GM18858 (cell line): ENCODE measurements at regions not wholly inside any gene's neighbourhood (a gene's known extent, or its start where the extent isn't known, plus 50 kb on each side); places are given as distances from the start of the nearest gene placed in this dataset.

ENCODE experiments used
- ATAC-seq: cut with Tn5 transposase; IDR thresholded peaks from one replicate; pipeline ENCODE4 v1.9.1; 2021; ENCODE audit not compliant: unreplicated experiment

DNA sequence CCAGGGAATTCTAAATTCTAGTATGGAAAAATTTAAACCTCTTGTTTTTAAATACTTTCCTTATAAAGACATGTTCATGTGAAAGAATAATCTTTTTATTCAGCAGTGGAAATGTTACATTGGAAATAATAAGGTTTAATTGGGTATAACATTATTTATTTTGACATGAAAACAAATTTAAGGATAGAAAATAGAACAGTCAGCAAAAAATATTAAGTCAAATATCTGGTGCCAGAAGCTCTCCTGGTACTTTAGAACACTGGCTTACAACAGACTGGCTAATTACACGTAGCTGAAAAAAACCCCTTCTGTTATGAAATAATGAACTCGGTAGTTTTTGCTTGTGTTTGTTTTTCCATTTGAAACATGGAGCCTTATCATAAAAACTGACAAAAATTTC, 447.9 kb downstream of the DSEL start:
- no peak for ATAC-seq

DNA sequence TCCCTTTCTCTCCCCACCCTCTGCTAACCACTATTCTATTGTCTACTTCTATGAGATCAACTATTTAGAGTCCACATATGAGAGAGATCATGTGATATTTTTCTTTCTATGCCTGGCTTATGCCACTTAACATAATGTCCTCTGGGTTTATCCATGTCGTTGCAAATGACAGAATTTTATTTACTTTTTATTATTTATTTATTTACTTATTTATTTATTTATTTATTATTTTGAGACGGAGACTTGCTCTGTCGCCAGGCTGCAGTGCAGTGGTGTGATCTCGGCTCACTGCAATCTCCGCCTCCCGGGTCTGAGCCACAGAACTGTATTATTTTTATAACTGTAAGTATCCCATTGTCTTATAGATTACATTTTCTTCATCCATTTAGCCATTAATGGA, 443.4 kb upstream of the CDH19 start:
- ATAC-seq: no peak

DNA sequence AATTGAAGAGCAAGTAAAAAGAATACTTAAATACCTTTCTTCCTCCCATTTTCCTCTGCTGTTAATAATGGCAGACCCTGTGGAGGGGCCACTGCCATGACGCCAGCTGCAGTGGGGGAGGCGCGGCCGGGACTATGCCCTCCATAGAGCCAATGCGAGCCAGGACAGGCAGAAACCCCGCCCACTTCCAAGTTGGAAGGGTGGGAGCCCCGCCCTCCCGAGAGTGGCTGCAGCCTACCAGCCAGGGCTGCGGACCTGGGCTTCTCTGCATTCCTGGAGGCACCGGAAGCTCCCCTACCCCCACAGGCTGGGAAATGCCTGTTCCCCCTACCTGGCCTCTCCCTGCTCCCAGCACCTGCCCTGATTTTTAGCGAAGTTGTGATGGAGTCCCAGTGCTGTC, 439.4 kb upstream of the CDH19 start:
- no peak for ATAC-seq

DNA sequence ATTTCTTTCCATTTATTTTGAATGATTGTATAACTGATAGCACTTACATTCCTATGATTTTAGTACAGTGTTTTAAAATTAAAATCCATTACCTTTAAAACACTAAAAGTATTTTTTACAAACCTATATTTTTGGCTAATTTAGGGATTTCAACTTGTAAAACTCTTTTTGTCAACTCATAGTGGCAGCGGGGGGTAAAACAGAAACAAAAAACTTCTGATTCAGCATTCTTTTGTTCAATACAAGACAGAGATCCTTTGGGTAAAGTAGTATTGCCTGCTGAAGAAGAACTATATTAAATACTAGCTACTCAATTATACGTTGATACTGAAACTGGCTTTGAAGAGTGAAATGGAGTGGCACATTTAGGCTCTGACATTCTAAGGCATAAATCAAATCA, 437.4 kb upstream of the CDH19 start:
- no peak for ATAC-seq

DNA sequence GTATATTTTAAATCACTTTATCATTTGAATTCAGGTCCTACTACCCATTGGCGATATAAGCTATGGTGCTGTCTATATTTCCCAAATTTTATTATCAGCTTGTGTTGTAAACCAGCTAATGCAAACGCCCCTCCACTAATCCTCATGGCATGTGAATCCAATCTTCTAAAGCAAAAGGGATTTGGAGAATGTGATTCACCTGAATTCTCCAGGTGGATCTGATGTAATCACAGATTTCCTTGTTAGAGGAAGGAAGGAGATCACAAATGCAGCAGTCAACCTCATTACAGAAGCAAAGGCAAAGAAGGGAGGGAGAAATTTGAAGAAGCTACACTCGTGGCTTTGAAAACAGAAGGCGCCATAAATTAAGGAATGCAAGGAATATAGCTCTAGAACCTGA, 431.1 kb upstream of the CDH19 start:
- ATAC-seq: no peak

DNA sequence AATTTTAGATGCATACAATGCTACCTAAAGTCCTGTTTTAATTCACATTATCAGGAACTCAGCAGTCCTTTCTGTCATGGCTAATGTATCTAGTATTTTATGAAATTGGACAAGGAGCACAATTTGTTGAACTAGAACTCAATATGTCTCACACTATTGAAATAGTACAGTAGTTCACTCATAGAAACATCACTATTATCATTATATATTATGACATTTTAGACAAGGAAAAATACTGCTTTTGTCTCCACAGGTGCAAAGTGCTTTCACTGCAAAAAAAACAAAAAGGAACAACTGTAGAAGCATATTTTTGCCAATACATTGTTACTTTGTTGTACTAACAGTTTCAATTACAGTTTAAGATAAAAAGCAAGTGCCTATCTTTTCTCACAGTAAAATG, 419.2 kb upstream of the CDH19 start:
- no peak for ATAC-seq

DNA sequence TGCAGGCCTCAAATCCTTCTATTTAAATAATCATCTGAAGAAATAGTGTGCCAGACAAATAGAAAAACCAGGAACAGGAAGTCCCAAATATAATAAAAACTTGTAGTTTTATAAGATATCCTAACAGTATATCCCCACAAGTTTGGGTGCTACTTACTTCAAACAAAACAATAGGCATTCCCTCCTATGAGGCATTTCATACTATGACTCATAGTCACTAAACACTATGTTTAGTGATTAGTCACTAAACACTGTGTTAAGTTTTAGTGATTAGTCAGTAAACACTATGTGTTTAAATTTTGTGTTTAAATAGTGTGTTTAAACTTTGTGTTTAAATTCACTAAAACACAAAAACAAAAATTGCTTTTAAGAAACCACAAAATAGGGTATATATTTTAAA, 407.0 kb upstream of the CDH19 start:
- no peak for ATAC-seq

DNA sequence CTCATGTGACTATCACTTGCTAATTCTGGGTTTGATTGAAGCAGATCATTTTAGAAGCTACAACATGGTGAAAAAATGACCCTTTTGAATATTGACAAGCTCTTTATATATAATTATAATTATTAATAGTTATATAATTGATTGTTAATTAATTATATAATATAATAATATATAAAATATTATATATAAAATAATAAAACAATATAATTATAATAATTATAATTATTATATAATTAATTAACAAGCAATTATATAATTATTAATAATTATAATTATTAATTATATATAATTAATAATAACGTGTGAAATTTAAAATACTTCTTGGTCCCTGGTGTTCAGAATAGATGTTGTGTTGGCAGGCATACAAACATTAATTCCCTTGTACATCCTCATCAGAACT, 404.1 kb upstream of the CDH19 start:
- ATAC-seq: no peak

DNA sequence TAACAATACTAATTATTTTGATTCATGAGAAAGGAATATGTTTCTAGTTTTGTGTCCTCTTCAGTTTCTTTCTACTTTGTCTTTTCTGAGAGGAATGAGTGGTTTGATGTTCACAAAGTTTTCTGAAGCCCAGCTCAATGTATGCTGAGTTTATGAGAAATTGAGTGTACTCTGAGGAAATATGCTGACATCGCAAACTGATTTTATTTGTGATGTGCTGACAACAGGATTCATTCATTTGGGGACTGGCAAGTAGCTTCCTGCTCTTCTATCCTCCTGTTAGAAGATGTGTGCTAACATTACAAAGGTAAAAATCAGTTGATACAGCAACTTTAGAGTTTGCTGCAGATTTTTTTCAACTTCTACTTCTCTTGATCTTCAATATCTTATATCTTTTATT, 403.2 kb upstream of the CDH19 start:
- ATAC-seq: no peak

DNA sequence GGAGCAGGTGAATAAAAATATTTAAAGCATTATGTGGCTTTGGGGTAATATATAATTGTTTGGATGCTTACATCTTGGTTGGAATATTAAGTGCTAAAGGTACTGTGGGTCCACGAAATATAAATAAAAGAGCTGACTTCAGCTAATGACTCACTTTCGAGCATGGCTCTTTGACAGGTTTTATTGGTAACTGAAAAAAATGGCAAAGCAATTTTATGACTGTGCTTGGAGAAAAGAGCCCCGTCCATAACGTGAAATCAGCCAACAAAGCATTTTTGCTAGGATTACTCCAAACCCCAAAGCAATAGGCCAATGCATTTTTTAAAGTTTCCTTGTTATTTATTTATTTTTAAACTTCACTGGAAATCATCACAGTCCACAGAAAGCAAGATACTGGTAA, 397.2 kb upstream of the CDH19 start:
- ATAC-seq: no peak

DNA sequence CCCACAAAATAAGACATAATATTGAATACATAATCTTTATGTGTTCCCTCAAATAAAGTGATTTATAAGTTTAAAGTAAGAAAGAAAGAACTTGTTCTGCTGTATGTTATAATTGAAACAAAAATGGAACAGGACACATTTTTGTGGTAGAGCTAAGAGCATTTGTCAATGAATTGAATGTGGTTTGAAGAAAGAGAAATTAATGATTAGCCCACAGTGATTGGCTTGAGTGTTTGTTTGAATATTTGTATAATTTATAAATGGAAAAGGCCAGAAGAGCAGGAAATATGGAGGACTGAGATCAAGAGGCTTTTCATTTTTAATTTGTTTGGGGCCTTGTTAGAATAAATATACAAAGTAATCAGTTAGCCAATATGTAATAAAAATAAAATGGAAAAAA, 395.1 kb upstream of the CDH19 start:
- no peak for ATAC-seq

DNA sequence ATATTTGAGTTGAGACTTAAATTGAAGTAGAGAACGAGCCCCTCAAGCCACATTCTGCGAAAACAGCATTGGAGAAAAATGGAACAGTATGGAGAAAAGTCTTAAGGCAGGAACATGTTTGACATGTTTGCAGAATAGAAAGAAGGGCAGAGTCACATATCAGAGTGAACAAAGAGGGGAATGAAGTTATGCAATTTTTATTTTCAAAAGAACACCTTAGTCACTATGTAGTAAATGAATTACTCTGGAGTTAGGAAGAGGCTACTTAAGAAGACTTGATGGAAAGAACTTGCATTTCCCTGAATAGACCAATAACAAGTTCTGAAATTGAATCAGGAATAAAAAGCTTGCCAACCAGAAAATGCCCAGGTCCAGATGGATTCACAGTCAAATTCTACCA, 391.4 kb upstream of the CDH19 start:
- ATAC-seq: no peak

DNA sequence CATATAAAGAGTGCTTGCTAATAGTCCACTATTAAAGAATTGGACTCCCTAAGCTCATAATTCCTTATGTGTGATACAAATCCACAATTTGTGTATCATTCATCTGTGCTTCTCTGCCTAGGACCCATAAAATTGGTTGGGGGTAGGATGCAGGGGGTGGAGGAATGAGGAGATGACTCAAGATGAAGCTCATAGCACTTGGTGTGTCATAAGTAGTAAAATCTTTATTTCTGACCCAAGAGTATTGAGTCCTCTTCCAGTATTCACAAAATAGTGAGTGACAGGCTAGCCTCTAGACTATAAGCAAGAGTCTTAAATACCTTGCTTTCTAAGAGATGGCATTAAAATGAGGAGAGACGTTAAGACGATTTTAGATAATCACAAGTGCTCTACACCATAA, 390.9 kb upstream of the CDH19 start:
- no peak for ATAC-seq

DNA sequence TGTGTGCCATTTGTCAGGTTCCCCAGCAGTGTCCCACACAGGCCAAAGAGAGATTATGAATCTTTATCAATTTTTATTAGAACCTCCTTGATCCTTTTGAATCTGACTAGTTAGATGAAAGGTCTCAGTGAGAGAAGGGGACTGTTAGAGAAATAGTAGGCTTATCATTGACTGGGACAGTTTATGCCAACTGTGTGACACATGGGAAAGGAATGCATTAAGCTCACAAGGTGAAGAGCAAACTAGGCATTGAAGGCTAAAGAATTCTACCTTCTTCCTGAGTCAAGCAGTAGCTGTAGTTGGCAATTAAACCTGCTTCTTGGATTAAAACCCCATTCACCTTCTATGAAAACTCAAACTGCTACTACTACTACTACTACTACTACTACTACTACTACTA, 389.6 kb upstream of the CDH19 start:
- ATAC-seq: no peak

DNA sequence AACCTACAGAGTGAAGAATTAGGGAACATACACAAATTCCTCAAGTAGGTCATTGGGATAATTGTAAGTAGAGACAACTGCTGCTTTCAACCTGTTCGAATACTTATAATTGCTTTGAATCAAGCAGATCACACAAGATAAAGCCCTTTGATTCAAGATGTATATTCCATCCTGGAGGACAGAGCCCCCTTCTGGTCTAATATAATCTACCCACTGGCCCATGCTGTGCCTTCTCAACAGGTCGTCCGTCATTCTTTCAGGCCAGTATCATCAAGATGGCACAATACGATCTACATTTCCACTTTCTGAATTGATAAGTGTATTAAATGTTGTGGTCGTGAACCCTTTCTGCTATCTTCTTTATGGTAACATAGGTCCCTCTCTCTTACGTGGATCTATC, 387.0 kb upstream of the CDH19 start:
- no peak for ATAC-seq

DNA sequence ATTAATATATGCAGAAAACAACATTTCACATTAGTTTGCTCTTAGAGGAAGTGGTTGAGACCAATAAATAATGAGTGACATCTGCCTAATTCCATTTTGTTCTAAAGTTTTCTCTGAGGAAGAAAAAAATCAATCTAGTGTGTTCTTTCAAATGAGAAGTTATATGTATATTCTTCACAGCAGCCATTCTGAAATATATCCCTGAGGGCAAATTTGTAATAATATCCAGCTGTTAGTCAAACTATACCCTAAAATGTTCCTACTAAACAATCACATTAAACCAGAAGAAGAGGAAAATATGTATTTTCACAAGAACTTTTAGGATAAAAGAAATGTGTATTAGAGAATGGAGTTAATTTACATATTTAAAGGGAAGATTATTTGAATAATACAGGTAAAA, 375.1 kb upstream of the CDH19 start:
- ATAC-seq: no peak

DNA sequence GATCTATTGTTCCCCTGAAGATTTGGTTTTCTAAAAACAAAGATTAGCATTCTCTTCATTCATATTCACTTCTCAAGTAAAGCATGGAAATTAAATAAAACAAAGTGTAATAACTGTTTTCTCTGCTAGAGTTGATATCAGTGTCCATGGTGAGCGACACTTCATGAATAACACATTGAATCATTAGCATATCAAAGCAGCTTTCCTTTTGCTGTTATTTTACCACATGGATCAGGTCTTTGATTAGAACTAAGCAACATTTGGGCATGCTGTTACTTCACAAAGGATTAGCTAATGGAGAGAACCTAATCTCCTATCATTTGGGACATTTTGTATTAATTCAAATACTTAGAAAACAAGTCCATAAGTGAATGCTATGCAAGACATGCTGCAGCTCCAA, 368.8 kb upstream of the CDH19 start:
- no peak for ATAC-seq

DNA sequence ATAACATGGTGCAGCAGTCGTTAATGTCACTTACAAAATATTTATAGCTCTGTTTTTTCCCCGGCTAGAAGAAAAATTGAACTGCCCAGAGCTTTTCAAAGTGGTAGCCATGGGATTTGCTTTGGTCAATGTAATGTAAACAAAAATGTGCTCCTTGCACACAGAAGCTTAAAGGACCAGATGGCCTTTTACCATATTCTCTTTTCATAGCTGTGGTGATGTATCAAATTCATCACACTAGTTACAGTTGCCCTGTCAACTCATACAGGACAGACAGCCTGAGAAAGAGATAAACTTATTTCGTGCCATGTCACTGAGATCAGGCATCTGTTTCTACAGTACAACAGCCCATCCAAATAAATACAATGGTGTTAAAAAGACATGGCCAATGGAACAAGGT, 368.1 kb upstream of the CDH19 start:
- ATAC-seq: no peak

DNA sequence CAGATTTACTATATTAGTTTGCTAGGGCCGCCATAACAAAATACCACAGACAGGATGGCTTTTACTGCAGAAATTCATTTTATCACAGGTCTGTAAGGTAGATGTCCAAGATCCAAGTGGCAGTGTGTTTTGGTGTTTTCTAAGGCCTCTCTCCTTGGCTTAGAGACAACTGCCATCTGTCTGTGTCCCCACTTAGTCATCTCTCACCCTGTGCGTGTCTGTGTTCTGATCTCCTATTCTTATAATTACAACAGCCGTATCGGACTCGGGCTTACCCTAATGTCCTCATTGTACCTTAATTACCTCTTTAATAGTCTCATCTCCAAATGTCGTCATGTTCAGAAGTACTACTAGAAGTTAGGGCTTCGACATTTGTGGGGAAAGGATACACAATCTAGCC, 362.3 kb upstream of the CDH19 start:
- no peak for ATAC-seq

DNA sequence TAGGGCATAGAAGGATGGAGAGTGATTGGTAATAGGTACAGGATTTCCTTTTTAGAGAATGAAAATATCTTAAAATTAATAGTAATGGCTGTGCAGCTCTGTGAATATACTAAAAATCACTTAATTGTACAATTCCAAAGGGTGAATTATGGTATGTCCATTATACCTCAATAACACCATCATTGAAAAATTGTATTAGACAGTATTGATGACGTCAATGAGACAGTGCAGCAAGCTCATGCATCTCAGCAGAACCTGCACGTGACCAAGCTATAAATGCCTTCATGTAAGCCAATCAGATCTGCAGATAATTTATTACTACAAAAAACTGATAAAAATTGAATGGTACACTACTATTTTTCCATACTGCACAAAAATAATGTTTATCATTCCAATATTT, 354.4 kb upstream of the CDH19 start:
- ATAC-seq: no peak

DNA sequence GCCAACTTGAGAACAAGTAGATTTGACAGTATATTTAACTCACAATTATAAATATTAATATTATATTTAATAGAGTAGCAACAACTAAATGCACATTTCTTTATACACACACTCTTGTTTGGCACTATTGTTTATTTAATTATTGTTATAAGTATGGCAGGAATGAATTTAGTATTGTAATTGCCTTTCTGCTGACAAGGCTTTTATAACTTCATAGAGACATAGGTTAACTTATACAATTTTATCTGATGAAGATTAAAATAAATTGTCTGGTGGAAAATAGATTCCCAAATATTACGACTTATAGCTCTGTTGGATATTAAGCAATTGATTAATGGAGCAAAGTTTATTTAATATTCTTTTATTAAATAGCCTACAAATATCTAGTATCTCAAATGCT, 347.9 kb upstream of the CDH19 start:
- ATAC-seq: no peak

DNA sequence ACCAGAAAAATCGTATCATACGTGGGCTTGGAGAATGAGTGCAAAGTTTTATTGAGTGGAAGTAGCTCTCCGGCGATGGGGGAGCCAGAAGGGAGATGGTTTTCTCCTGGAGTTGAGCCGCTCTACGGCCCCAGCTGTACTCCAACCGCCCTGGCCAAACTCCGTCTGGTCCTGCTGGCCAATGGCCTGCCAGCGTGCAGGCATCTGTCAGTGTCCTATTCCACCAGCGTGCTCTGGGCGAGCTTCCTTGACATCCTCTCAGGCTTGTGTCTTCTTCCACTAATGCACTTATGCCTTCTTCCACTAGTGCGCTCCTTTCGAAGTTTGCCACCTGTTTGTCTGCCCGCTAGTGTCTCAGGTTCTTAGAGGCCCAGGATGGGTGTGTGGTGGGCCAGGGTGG, 345.5 kb upstream of the CDH19 start:
- ATAC-seq: no peak

DNA sequence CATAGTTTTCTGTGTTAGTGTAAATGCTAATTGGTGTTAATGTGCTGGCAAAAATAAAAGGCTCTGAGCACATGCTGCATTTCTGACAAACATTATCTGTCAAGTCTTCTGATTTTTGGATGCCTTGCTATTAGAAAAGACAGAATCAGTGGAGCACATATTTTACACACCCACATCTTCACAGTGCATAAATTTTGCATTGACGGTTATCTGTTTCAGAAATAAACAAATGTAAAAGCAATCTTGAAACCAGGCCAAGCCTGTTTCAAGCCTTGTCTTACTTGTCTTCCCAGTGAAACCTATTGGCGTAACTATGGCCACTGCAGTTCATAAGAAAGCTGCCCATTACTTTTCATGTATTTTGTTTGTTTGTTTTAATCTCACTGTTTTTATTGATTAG, 333.7 kb upstream of the CDH19 start:
- no peak for ATAC-seq

DNA sequence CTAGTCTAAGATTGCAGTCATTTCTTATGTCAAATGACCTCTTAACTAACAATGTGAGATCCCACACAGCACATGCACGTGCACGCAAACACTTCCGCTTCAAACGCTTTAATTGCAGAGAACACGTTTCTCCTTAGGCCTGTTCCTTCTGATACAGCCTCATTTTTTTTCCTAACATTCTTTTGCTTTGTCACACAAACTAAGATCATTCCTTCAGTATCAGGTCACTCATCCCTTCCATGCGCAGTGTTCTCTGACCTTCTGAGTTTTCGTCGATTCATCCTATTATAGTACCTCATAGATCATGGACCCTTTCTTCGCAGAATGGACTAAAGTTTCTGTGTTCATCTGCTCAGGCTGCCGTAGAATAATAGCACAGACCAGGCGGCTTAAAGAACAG, 327.1 kb upstream of the CDH19 start:
- no peak for ATAC-seq
